OCI-M2 (cell line): ENCODE measurements at regions not wholly inside any gene's neighbourhood (a gene's known extent, or its start where the extent isn't known, plus 50 kb on each side); places are given as distances from the start of the nearest gene placed in this dataset.
"Not testable (repeated sequence)": the region's sequence is repeated elsewhere in the genome, so short reads cannot be mapped to it uniquely, and the experiment has no call there.

Source experiments
- DNase-seq: peaks from one replicate; lab custom pipeline; 2025; ENCODE audit not compliant: unreplicated experiment; lab: John Stamatoyannopoulos, UW

- no peak for DNase-seq
These were observed 326.3 kb upstream of the MYT1L start for GRCh38 chr2:2657121-2657962.

- no peak for DNase-seq
These were observed 325.3 kb upstream of the MYT1L start for GRCh38 chr2:2656115-2657011.

- no peak for DNase-seq
These were observed 324.5 kb upstream of the MYT1L start for GRCh38 chr2:2655453-2656114.

- DNase-seq = no peak
These were observed 322.2 kb upstream of the MYT1L start for GRCh38 chr2:2653231-2653630.

- no peak for DNase-seq
These were observed 319.7 kb upstream of the MYT1L start for GRCh38 chr2:2650608-2651375.

- no peak for DNase-seq
These were observed 318.3 kb upstream of the MYT1L start for GRCh38 chr2:2649109-2650072.

GRCh38 chr2:2648094-2648493 lies 317.0 kb upstream of the MYT1L start:
- no peak for DNase-seq

GRCh38 chr2:2647141-2647541 lies 316.1 kb upstream of the MYT1L start:
- no peak for DNase-seq

GRCh38 chr2:2646433-2647051 lies 315.5 kb upstream of the MYT1L start:
- DNase-seq = no peak

GRCh38 chr2:2645162-2645855 lies 314.2 kb upstream of the MYT1L start:
- DNase-seq = no peak

- not testable (repeated sequence) for DNase-seq
These were observed 313.7 kb upstream of the MYT1L start for GRCh38 chr2:2644751-2645150.

GRCh38 chr2:2644040-2644439 lies 313.0 kb upstream of the MYT1L start:
- no peak for DNase-seq

GRCh38 chr2:2642906-2643890 lies 312.1 kb upstream of the MYT1L start:
- no peak for DNase-seq

GRCh38 chr2:2641541-2642410 lies 310.7 kb upstream of the MYT1L start:
- no peak for DNase-seq

GRCh38 chr2:2640818-2641217 lies 309.7 kb upstream of the MYT1L start:
- no peak for DNase-seq

GRCh38 chr2:2640371-2640770 lies 309.3 kb upstream of the MYT1L start:
- no peak for DNase-seq
